Activated T-cell treated with anti-CD3 and anti-CD28 coated beads for 4 hours (primary cell): ENCODE measurements at regions not wholly inside any gene's neighbourhood (a gene's known extent, or its start where the extent isn't known, plus 50 kb on each side); places are given as distances from the start of the nearest gene placed in this dataset.
"Not testable (repeated sequence)": the region's sequence is repeated elsewhere in the genome, so short reads cannot be mapped to it uniquely, and the experiment has no call there.

ENCODE experiments used
- DNase-seq: peaks from one replicate; pipeline ENCODE4 v3.0.0-alpha.2; 2020

DNA sequence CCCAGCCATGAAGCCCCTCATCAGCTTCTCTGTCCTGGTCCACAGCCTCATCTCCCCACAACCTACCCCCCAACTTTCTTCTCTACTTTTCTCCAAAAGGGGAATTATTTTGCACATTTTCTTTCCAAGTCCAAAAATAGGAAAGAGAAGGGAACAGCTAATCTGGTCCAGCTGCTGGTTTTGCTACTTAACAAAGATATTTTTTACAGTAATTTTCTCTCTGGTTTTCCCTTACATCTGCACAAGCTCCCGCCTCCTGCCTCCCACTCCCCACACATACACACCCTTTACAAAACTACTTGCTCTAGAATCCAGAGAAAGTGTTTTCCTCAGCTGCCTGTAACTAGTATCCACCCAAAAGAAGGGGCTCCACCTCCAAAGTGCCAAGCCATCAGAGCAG lies 177.2 kb downstream of the POLR2M start:
- no peak for DNase-seq

DNA sequence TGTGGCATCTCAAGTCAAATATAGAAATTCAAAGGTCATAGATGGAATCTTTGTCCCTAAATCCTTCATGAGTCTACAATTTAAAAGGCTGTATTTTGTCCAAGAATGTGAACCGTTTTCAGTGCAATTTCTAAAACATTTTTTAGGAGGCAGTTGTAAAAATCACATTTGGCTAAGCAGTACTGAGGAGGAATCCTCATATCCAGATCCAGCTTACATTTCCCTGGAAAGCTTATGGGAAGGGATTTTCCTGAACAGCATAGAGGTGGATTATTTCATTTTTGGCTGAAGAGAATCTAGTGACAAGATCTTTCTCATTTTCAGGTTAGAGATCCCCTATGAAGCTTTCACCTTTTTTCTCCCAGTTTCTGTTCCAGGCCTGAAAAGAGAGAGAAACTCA lies 178.4 kb downstream of the POLR2M start:
- no peak for DNase-seq

GRCh38 chr15:57885435-57885834 lies 178.9 kb downstream of the POLR2M start:
- no peak for DNase-seq

DNA sequence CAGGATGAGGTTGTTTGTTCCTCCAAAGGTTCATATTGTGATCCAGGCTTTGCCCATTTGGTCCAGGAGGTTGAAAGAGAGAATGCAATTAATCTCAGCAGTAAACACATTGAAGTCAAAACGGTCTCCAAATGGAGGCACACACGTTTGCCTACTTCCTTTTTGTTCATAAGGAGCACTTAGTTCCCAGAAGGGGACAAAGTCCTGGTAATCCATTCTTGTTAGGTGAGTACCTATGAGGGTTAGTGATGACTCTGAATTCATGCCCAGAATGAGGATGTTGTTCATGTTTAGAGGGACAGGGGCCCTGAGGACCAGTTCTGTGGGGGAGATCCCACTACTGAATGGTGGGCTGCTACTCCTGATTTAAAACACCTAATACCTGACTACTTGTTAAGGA lies 177.7 kb downstream of the ALDH1A2 start:
- no peak for DNase-seq

DNA sequence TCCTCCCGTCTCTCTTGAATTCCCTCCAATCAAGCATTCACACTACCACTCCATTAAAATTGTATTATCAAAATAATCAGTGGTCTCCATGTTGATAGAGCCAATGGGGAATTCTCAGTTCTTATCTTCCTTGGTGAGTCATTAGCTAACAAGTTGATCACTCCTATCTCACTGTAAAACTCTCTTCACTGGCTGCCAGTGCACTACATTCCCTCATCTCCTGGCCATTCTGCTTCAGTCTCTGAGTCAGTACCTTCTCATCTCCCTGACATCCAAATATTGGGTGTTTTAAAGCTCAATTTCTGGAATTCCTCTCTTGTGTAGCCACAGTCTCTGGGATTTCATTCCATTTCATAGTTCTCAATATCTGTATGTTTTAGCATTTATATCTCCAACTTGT lies 175.2 kb downstream of the ALDH1A2 start:
- no peak for DNase-seq

DNA sequence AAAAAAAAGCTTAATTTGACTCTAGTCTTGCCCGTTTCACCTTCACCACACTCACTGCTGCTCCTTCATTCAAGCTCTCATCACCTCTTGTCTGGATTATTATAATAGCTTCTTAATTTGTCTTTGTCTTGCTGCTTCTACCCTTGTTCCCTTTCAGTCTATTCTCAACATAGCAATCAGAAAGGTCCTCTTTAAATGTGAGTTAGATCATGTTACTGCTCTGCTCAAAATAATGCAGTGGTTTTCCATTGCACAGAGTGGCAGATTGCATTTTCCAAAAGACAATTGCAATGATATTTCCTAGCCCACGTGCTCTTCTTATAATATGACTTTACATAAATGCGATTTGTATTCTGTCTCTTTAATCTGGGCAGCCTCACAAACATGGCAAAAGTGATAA lies 174.6 kb downstream of the ALDH1A2 start:
- DNase-seq = no peak

DNA sequence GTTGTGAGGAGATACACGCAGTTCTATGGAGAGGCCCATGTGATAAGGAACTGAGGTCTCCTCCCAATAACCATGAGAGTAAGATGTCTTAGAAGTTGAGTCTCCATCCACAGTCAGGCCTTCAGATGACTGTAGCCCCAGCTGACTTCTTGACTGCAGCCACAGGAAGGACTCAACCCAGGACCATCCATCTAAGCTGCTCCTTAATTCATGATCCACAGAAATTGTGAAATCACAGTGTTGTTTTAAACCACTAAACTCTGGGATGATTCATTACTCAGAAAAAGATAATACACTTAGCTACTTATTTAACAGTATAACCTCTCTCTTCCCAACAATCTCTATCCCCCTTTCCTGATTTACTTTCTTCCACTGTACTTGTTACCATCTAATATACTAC lies 173.3 kb downstream of the ALDH1A2 start:
- DNase-seq = no peak

GRCh38 chr15:57893040-57893439 lies 172.5 kb downstream of the ALDH1A2 start:
- DNase-seq = no peak

DNA sequence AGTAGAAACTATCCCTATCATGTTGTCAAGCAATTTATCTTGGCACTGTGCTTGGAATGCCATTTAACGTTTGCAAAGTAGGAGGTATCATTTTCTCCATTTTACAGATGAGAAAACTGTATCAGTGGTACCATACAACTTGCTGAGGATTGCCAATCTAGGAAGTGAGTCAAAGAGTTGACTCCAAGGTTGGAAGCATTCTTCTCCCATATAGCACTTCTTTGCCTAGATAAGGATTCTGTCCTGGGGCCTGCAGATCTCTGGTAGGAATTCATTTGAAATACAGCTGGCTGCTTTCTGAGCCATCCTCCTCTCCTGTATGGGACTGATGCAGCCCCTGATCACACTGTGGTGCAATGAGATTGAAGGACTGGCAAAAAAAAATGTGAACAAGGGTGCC lies 170.2 kb downstream of the ALDH1A2 start:
- no peak for DNase-seq

DNA sequence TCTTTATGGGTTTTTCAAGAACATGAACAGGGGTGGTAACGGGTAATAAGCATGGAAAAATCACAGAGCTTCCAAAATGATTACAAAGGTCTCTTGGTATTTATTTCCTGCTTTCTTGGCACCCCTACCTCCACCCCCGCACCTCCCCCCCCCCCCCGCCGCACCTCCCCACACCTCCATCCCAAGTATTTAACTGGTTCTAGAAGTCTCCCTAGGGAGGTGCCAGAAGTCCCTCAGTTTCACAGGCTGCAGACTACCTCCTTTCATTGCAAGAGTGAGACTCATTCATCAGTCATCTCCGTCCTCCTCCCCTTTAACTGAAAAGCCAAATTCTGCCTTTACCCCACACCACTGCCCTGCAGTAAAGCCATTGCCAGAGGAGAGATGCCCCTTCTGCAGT lies 169.4 kb downstream of the ALDH1A2 start:
- no peak for DNase-seq

GRCh38 chr15:57896899-57897298 lies 168.6 kb downstream of the ALDH1A2 start:
- not testable (repeated sequence) for DNase-seq

- no peak for DNase-seq
Observed at GRCh38 chr15:57897870-57898269, 167.6 kb downstream of the ALDH1A2 start.

GRCh38 chr15:57902155-57902554 lies 163.4 kb downstream of the ALDH1A2 start:
- no peak for DNase-seq
